HuH-7.5 (cell line): ENCODE measurements at regions not wholly inside any gene's neighbourhood (a gene's known extent, or its start where the extent isn't known, plus 50 kb on each side); places are given as distances from the start of the nearest gene placed in this dataset.
"Not testable (repeated sequence)": the region's sequence is repeated elsewhere in the genome, so short reads cannot be mapped to it uniquely, and the experiment has no call there.

Experiments
- DNase-seq: peaks from one replicate; pipeline ENCODE4 v3.0.0; 2011; ENCODE audit warnings: low spot score

DNA sequence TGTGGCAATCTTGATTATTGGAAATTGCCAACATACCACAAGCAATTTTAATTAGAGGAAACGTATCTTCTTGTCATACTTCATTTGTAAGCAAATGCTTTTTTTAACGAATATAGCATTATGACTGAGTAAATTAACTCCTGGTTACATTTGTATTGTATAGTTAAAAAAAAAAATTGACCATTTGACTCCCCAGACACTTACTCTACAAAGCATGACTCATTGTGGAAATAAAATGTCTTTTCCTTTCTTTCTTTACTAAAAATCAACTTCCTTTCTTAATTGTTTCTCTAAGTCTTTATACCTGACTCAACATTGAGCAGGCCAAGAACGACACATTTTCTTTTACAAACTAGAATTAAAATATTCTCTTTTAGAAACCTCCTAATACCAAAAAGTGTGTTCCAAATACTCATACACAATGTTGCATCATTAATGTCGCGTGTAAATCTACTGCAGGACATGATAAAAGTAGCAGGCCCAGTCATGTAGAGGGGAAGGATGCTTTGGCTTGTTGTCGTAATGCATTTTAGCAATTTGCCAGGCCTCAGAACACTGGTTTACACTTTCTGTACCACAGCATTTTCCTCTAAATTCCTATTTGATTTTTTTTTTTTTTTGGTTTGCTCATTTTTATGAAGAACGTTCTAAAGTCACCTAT, 349.6 kb upstream of the KCNH7 start:
- DNase-seq: no peak

DNA sequence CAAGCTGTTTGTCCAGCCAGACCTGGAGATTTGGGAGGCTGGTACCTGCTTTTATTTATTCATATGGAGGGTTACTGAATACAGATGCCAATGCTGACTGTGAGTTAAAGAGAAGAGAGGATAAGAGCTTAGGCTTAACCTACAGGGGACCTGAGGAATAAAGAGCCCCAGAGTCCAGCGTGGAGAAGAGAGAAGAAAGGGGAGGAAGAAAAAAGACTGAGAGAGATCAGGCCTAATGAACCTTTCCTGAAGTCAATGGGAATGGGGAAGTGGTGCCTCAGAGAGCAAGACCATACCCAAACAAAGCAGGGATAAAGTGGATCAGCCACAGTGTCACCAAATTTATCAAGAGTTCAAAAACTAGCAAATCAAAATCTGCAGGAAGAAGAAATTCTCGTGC, 348.6 kb upstream of the KCNH7 start:
- no peak for DNase-seq

DNA sequence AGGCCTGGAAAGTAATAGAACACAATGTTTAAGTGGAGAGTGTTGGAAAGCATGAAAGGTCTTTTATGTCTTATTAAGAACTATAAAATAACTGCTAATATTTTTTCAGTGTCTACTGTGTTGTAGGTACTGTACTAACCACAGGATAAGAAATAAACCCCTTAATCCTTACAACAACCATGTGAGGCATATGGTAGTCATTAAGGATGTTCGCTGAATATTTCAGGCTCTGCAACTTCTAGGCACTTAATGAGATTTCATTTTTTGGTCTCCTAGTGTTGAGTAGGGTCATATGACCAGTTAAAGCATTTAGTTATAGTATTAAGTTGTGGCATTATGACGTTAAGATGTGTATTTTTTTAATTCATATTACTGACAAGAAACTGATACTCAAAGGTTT, 346.6 kb upstream of the KCNH7 start:
- no peak for DNase-seq

DNA sequence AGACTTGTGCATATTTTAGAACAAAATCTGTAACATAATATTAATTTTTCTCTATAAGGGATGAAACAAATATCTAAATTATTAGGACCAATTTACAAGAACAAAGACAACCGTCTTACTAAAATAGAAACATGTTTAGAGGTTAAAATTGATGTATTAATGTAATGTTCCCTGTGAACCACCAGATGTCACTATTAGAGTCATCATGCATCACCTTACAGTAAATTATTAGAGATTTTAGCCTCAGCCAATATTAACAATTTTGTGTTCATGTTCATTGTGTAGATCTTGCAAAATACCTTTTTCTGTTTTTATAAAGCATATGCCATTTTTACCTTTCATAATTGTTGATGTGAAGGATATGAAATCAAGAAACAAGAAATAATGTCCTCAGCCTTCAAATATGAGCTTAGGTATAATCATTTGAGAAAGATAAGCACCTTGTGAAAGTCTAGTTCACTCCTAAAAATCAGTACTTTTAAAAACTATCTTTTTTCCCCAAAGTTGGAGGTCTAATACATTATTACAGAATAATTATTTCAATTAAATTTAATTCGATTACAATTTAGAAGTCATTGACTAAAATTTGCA, 344.3 kb upstream of the KCNH7 start:
- no peak for DNase-seq

DNA sequence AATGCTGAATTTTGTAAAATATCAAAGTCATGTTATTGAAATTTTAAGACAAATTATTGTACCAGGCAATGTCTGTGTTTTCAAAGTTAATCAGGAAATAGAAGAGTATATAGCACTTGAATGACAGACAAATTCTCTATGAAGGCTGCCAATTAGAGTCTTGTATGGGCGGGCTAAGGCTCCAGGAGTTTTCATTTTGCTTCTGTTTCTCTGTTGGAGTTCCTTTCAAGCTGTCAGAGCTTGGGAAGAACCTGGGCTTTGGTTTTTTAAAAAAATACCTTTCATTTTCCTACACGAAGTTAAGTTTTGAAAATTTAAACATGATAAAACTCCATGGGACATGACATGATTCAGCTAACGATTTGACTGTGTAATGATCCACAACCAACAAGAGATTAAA, 339.0 kb upstream of the KCNH7 start:
- DNase-seq: no peak

DNA sequence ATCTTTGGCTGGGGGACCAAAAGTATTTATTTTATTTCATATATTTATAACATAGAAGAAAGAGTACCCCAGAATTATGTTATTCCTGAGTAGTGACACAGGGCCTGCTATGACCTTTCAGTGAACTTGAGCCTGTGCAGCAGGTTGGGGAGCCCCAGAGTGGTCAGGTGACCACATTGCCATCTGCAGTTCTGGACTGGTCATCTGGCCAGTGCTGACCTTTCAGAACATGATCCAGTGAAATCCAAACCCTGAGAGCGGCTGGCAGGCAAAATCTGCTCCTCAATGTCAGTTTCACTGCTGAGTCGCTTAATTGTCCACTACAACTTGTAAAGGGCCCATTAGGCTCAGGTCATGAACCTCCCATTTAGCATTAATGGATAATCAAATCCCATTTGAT, 336.7 kb upstream of the KCNH7 start:
- no peak for DNase-seq

DNA sequence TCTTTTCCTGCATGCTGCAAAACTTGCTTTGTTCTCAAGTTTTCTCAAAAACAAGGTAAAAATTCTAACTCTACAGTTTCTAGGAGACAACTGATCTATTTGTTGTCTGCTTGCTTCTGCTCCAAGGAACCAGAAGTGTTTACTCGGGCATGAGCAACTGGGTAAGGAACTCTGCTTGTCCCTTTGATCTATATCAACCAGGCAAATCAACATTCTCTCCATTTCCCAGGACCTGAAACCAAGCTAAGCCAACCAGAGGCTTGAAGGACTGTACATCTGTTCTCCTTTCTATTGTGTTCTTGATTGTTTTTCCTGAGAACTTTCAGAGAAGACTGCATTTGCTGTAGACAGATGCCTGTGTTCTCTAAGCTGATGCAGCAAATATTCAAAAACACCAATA, 335.0 kb upstream of the KCNH7 start:
- DNase-seq: no peak

DNA sequence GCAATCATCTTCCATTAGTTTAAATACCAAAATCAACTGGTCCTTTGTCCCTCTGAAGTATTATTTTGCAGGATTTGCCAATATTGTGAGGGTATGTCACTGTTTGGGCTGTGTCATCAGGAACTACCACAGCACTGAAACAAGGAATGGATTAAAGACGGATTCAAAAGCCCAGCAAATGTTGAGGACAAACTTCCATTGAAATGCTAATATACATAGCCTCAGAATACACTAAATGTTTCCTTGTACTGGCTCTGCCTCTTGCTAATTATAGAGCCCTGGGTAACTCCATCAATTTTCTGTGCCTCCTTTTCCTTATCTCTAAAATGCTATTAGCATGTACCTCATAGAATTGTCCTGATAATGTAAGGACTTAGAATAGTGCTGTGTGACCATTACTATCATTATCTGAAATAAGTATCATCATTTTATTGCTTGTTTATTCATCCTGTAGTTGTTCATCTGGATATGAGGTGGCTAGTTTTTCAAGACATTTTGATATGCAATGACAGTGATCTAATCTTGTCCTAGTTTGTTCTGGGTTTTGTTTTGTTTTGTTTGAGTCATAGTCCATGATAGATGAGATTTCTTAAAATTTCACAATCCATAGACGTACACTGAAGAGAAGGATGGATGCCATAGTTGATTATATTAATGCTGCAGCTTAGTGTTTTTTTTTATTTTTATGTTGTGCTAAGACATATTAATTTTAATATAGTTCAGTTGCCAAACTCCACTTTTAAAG, 333.4 kb upstream of the KCNH7 start:
- no peak for DNase-seq

DNA sequence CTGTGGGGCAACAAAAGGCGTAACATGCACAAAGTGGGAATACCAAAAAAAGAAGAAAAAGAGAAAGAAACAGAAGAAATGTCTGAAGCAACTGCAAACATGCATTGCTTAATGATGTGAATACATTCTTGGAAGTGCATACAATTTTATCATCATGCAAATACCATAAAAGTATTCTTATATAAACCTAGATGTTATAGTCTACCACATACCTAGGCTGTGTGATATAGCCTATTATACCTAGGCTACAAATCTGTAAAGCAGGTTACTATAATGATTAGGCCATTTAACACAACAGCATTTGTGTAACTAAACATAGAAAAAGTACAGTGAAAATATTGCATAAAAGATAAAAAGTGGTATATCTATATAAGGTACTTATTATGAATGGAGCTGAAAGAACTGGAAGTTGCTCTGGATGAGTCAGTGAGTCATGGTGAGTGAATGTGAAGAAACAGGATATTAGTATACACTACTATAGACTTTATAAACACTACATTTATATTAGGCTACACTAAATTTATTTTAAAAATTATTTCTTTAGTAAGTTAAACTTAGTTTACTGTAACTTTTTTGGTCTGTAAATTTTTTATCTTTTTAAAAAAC, 319.4 kb upstream of the KCNH7 start:
- DNase-seq: no peak

DNA sequence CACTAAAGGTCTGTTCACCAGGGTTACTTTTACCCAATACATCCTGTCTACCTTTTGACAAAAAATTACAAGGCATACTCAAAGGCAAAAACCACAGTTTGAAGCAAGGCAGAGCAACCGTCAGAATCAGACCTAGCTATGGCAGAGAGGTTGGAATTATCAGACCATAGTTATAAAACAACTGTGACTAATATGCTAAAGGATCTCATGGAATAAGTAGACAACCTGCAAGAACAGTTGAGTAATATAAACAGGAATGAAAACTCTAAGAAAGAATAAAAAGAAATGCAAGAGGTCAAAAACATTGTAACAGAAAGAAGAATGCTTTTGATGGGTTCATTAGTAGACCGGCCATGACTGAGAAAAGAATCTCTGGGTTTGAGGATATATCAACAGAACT, 318.8 kb upstream of the KCNH7 start:
- no peak for DNase-seq

DNA sequence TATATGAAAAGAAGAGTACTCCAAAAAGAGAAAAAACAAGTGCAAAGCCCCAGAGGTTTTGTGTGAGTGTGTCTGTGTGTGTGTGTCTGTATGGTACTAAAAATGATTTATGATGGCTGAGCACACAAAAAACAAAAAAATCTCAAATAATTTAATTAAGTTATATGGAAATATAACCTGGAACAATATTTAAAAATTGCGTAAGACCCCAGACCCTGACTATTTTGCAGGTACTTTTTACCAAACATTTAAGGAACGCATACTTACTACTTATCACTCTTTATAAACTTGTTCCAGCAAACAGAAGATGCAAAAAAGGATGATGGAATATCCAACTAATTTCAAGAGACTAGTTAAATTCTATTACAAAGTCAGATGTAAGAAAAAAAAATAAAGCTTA, 317.4 kb upstream of the KCNH7 start:
- no peak for DNase-seq

DNA sequence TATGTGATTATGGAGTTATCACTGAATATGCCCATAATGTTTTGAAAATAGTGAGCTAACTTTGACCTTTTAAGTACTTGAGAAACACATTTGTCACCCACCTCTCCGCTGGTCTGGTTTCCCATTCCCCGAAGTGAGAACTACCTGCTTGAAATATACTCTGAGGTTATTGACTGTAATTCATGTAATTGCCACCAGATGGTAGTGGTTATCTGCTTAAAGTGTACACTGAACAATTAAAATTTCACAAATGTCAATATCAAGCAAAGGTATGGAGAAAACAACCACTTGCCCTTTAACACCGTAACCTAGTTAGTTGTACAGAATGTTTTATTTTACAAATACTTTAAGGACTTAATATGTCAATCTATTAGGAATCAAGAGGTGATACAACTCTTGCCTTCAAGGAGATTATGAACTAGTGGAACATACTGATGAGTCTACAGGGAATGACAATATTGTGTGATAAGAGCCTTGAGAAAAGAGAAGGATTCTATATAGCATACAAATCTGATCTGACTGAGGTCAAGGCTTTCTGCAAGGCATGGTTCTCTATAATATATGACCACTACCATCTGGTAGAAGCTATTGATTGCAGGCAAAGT, 316.8 kb upstream of the KCNH7 start:
- DNase-seq: peak; percentile 14

DNA sequence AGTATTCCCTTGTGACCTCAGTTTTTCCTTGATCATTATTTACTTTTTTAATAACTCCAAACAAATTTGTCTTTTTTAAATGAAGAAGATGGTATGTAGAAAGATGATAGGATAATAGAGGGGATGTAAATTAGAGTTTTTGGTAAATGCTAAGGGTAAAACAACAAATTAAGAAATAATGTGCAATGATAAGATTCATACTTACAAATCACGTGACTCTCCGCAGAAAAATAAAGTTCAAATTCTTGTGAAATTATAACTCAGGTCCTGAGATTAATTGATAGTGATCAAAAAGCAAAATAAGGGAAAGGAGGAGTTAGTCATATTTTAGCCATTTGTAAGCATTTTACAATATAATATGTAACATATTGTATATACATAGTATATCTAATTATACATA, 304.1 kb upstream of the KCNH7 start:
- no peak for DNase-seq

DNA sequence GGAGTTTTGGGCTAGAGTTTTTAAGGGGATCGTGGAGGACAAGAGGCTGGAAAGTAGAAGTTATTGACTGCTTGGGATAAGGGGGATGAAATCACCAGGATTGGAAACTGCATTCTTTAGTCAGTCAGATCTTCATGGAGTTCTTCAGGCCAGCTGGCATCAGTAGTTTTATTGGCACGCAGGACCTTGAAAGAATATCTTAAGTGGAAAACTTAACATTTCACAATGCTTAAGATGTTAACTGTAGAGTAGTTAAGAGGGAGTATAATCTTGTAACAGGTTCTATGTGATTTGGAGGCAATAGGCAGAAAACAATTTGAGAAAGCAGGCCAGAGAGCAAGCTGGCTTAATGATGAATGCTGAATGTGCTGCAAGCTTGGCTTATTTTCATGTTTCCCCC, 300.4 kb upstream of the KCNH7 start:
- DNase-seq: no peak

DNA sequence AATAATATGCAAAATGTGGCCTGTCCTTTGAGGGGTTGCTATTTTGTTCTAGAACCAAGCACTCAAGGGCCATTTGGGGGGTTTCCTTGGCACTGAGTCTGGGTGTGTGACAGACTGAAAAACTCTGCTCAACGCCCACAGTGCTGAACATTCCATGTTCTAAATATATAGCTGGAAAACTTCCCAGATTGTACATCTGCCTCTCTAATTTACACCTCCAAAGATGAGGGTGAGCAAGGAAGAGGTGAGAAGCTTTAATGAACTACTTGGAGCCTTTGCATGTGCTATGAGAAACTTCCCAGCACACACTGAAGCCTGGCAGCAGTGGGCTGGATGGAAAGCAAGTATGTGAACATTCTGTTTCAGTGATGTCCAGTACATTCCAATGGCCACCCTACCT, 296.7 kb upstream of the KCNH7 start:
- no peak for DNase-seq

DNA sequence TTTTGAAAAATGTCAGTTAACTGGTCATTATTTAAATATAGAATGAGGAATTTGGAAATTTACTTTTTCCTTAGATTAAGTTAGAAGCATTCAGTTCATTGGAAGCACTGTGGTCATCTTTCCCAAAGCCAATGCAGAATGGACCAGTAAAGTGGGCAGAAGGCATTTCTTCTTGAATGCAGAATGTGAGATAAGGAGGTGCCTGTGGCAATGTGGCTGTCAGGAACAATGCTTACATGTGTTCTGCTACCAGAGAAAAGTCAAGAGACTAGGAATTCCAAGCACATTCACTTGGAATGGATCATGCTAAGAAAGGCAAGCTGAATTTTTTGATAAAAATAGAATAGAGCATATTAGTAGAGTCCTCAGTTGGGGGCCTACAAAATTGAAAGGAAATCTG, 295.0 kb upstream of the KCNH7 start:
- no peak for DNase-seq

DNA sequence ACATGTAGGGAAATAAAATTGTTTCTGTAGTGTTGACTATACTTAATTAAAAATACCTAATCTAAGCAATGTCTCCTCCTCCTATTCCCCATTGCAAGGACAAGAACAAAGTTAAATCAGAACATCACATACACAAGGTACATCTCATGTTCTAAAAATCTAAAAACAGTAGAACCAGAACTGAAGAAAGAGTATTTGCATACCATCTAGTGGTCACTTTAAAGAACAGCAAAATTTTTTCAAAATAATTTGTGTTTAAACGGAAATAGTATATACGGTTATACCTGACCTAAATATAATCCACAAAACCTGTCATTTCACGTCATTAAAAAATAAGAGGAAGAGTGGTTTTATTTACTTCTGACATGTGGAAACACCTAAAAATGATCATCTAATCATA, 294.3 kb upstream of the KCNH7 start:
- peak; percentile 3 for DNase-seq

DNA sequence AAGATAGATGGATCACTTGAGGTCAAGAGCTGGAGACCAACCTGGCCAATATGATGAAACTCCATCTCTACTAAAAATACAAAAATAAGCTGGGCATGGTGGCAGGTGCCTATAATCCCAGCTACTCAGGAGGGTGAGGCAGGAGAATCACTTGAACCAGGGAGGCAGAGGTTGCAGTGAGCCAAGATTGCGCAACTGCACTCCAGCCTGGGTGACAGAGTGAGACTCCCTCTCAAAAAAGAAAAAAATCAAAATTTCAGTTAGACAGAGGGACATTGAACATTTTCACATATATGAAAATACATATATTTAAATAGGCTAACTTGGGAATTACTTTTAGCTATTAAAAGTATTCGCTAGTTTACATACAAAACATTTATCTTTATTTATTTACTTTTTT, 293.6 kb upstream of the KCNH7 start:
- not testable (repeated sequence) for DNase-seq

DNA sequence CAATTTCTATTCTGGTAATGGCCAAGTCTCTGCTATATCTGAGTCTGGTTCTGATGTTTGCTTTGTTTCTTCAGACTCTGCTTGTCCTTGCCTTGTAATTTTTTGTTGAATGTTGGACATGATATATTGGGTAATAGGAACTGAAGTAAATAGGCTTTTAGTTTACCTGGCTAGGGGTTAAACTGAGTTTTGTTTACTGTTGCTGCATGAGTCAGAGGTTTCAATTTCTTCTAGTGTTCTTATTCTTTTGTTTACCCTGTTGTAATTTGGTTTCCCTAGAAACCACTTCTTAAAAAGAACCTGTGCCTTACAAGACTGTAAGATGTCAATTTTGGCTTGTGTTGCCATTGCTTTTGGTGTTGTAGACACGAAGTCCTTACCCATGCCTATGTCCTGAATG, 285.0 kb upstream of the KCNH7 start:
- DNase-seq: no peak

DNA sequence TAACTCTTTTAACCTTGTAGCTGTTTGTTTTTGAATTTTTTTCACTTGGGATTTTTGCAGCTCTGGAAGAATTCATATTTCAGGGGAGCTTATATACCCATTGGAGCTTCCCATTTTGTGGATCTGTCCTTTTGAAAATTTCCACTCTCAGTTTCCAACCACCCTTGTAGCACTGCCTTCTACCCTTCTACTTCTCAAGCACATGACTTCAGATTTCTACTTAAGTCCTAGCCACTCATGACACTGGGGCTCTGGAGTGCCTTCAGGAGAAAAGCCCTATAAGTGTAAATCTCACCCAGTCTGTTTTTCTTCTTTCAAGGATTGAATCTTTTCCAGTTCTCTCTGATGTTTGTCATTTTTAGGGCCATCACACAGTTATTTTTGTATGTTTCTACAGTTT, 283.7 kb upstream of the KCNH7 start:
- DNase-seq: no peak

DNA sequence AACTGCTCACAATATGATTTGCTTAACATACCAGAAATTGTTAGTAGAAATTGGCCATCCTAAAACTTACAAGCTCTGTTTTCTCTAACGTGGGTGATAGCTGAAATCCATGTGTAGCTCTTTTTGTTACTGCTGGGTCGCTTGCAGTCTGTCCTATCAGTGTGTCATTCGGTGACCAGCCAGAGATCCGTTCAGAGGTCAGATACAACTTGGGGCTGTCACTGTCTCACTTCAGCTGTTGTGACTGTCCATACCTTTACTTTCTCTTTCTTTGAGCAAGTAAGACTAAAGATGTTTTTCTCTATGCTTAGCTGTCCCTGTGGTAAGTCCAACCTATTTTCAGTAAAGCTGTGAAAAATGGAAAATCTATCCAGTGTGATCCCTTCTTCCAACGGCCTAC, 282.9 kb upstream of the KCNH7 start:
- no peak for DNase-seq

DNA sequence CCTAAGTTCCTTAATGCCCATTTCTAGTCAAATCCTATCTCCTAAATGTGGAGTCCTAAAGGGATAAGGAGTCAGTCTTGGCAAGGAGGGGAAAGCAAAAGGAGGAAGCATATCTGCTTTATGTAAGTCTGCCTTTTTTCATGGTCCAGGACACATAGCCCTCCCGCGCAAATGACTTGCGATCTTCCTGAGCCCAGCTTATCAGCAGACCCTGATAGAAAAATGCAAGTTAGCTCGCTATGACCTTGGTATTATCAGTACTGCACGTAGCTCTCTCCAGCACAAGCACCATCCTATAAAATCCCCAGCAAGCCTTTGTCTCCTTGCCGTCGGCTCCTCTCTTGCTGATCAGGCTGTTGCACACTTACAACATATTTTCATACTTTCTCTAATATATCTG, 281.4 kb upstream of the KCNH7 start:
- no peak for DNase-seq

DNA sequence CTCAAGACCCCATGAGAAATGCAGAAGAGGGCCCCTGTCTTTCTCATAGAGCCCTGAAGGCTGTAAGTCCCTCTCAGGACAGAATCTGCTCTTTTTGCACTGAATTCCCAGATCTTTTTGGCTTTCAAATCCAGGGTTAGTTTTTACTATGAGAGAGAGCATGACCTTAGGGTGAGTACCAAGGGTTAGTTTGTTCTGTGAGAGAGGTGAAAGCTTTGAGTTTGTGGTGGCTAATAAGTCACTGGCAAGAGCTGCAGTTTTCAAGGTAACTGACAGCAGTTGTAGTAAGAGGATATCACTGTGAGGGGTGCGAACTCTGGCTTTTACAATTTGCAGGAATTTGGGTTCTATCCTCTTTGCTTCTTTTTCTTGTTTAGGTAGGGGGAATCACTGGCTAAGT, 248.4 kb upstream of the KCNH7 start:
- DNase-seq: no peak
